Type B pancreatic cell (in vitro differentiated cells): ENCODE measurements at regions not wholly inside any gene's neighbourhood (a gene's known extent, or its start where the extent isn't known, plus 50 kb on each side); places are given as distances from the start of the nearest gene placed in this dataset.

Source experiments
- DNase-seq: peaks from one replicate; pipeline ENCODE4 v3.0.0; 2021; ENCODE audit warnings: mixed read lengths; ENCODE audit not compliant: unreplicated experiment; ENCODE audit errors: extremely low spot score
- H3K27ac Mint-ChIP-seq: 2 replicates; pipeline ENCODE4 v1.8.0; 2021; ENCODE audit warnings: mild to moderate bottlenecking, mixed read lengths
- H3K27me3 Mint-ChIP-seq: 2 replicates; pipeline ENCODE4 v1.8.0; 2021; ENCODE audit warnings: mixed read lengths
- H3K36me3 Mint-ChIP-seq: 2 replicates; pipeline ENCODE4 v1.8.0; 2021; ENCODE audit warnings: mixed read lengths
- H3K4me1 Mint-ChIP-seq: one replicate; pipeline ENCODE4 v1.8.0; 2021; ENCODE audit warnings: mixed read lengths; ENCODE audit not compliant: unreplicated experiment
- H3K4me3 Mint-ChIP-seq: 2 replicates; pipeline ENCODE4 v1.8.0; 2021; ENCODE audit warnings: mild to moderate bottlenecking, mixed read lengths
- H3K9me3 Mint-ChIP-seq: 2 replicates; pipeline ENCODE4 v1.8.0; 2021; ENCODE audit warnings: mixed read lengths
- CTCF ChIP-seq: fragments of 200-600 bp; sonication (generic); conservative IDR thresholded peaks from 2 replicates; pipeline ENCODE4 v1.5.0; 2021; ENCODE audit warnings: antibody characterized with exemption, mild to moderate bottlenecking

GRCh38 chr9:88821746-88822106, 169.5 kb upstream of the S1PR3 start:
- no peak for DNase-seq
- Mint-ChIP-seq H3K4me3 (no peak overlapping the region), H3K36me3 (no peaks in the 10 kb centered on the region), H3K27ac (no peak overlapping the region), H3K4me1 (peaks cover 16% of the 10 kb centered on the region), H3K9me3 (peaks cover 22% of the 10 kb centered on the region), H3K27me3 (peaks cover 14% of the 10 kb centered on the region)
- no peak for TF ChIP-seq CTCF

- H3K4me3 Mint-ChIP-seq = no peak overlapping the region
- no peak for DNase-seq
- no peak overlapping the region for H3K27ac Mint-ChIP-seq
- peaks cover 22% of the 10 kb centered on the region for H3K9me3 Mint-ChIP-seq
- H3K36me3 Mint-ChIP-seq = no peaks in the 10 kb centered on the region
- no peak for TF ChIP-seq CTCF
- H3K4me1 Mint-ChIP-seq = peaks cover 22% of the 10 kb centered on the region
- peaks cover 18% of the 10 kb centered on the region for H3K27me3 Mint-ChIP-seq
These were observed 166.6 kb upstream of the S1PR3 start for GRCh38 chr9:88824711-88825110.

GRCh38 chr9:88826181-88826580, 165.1 kb upstream of the S1PR3 start:
- TF ChIP-seq CTCF = no peak
- Mint-ChIP-seq H3K4me1 (peaks cover 22% of the 10 kb centered on the region), H3K4me3 (no peak overlapping the region), H3K27ac (no peak overlapping the region), H3K36me3 (no peaks in the 10 kb centered on the region), H3K27me3 (peaks cover 18% of the 10 kb centered on the region), H3K9me3 (peaks cover 21% of the 10 kb centered on the region)
- DNase-seq = no peak

GRCh38 chr9:88826771-88827181, 164.5 kb upstream of the S1PR3 start:
- Mint-ChIP-seq H3K4me3 (no peak overlapping the region), H3K27me3 (peaks cover 18% of the 10 kb centered on the region), H3K9me3 (peaks cover 15% of the 10 kb centered on the region), H3K36me3 (no peaks in the 10 kb centered on the region), H3K4me1 (peaks cover 25% of the 10 kb centered on the region), H3K27ac (no peak overlapping the region)
- TF ChIP-seq CTCF = no peak
- DNase-seq = no peak

GRCh38 chr9:88828018-88828417, 163.2 kb upstream of the S1PR3 start:
- Mint-ChIP-seq H3K36me3 (peaks cover 3% of the 10 kb centered on the region), H3K9me3 (peaks cover 21% of the 10 kb centered on the region), H3K27ac (peak overlapping the region; percentile 7), H3K27me3 (peaks cover 17% of the 10 kb centered on the region), H3K4me3 (no peak overlapping the region), H3K4me1 (peaks cover 31% of the 10 kb centered on the region)
- no peak for DNase-seq
- TF ChIP-seq CTCF = no peak

- TF ChIP-seq CTCF = no peak
These were observed 162.7 kb upstream of the S1PR3 start for GRCh38 chr9:88828492-88828974.

More at GRCh38 chr9:88828492-88828974, 162.7 kb upstream of the S1PR3 start:
- peaks cover 17% of the 10 kb centered on the region for H3K9me3 Mint-ChIP-seq
- H3K4me3 Mint-ChIP-seq = no peak overlapping the region
- peak overlapping the region; percentile 7 for H3K27ac Mint-ChIP-seq
- H3K4me1 Mint-ChIP-seq = peaks cover 31% of the 10 kb centered on the region
- no peak for DNase-seq
- H3K27me3 Mint-ChIP-seq = peaks cover 14% of the 10 kb centered on the region
- peaks cover 3% of the 10 kb centered on the region for H3K36me3 Mint-ChIP-seq
